GM12872 (cell line): ENCODE measurements at regions not wholly inside any gene's neighbourhood (a gene's known extent, or its start where the extent isn't known, plus 50 kb on each side); places are given as distances from the start of the nearest gene placed in this dataset.

Experiments used
- TF ChIP-seq, protein P1 (sequence below): IDR thresholded peaks from 3 replicates; pipeline ENCODE4 v1.5.1; 2011; ENCODE audit warnings: low read depth, mild to moderate bottlenecking, low read length, moderate library complexity; ENCODE audit not compliant: insufficient read depth

DNA sequence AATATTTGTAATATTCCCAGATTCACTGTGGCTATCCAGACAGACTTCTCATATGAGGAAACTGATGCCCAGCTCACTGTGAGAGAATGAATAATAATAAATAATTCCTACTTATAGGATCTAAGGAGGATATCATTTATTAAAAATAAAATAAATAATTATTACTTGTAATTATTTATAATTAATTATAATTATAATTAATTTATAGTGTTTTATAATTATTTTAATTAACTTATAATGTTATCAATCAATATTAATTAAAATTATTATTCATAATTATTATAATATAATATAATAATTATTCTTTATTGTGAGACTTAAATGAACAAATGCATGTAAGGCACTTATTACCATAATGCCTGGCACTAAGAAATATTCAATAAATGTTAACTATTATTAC, 192.8 kb downstream of the GALC start:
- TF ChIP-seq, protein P1, sequence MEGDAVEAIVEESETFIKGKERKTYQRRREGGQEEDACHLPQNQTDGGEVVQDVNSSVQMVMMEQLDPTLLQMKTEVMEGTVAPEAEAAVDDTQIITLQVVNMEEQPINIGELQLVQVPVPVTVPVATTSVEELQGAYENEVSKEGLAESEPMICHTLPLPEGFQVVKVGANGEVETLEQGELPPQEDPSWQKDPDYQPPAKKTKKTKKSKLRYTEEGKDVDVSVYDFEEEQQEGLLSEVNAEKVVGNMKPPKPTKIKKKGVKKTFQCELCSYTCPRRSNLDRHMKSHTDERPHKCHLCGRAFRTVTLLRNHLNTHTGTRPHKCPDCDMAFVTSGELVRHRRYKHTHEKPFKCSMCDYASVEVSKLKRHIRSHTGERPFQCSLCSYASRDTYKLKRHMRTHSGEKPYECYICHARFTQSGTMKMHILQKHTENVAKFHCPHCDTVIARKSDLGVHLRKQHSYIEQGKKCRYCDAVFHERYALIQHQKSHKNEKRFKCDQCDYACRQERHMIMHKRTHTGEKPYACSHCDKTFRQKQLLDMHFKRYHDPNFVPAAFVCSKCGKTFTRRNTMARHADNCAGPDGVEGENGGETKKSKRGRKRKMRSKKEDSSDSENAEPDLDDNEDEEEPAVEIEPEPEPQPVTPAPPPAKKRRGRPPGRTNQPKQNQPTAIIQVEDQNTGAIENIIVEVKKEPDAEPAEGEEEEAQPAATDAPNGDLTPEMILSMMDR: no peak

DNA sequence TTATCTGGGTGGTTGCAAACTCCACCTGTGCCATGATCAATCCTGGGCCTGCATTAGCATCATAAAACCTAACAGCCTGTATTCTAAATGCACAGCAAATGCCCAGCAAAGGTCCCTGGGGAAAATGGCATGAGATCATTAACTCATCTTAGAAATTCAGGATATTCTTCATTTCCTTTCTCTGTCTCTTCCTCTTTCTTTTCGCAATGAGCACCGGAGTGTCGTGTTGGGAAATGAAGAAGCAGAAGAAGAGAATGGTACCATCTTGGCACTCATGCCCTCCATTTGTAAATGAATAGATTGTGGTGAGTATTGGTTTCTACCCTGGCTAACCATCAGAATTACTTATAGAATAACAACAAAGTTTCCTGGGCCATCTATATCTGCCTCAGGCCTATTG, 193.6 kb downstream of the GALC start:
- TF ChIP-seq, protein P1: no peak

DNA sequence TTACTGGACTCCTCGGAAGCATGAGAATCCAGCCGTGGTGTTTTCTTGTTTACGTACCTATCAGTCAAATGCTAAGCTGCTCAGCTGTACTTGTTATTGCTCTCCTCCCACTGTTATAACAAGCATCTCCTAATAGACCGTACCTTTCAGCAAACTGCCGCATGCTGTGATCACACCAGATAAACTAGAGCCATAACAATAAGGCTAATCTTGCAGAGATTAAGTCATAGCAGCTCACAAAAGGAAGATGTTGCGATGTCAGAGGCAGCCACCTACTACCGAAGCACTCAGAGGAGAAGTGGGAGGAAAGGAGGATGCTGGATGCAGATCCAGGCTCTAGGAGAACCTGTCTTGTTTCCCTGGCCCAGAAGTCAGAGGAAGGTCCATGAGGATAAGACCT, 196.0 kb downstream of the GALC start:
- TF ChIP-seq, protein P1: no peak

DNA sequence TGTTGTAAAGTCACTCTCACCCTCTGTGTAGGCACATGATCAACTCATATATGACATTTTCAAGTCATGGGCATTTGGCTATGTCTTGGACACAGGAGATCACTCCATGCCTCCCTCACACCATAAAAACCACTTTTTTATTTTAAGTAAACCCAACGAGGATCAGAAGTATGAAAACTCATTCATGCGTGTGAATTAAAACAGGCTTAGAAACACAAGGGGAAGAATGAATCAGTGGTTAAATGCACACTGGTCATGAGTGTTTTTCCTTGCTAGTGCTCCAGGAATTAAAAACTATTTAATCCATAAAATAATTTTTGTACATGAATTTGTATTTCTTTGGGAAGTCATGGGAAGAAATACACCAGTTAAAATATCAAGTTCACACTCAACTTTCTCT, 198.4 kb downstream of the GALC start:
- TF ChIP-seq, protein P1: no peak

DNA sequence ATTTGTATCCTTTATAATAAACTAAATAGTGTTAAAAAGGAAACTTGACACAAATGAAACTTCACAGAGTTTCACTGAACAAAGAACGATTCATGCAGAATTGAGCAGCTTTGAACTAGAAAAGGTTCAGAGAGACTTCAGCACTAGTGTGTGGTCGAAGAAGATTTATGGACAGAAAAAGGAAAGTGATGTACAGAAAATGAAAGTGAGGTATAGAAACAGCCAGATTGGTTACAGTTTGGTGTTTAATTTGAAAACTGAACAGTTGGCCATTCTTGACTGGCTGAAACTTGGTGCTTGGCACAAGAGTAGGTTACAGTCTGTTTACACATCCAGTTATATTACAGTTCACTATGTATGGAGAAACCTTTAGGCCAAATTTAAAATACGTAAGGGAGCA, 207.1 kb downstream of the GALC start:
- TF ChIP-seq, protein P1: no peak

DNA sequence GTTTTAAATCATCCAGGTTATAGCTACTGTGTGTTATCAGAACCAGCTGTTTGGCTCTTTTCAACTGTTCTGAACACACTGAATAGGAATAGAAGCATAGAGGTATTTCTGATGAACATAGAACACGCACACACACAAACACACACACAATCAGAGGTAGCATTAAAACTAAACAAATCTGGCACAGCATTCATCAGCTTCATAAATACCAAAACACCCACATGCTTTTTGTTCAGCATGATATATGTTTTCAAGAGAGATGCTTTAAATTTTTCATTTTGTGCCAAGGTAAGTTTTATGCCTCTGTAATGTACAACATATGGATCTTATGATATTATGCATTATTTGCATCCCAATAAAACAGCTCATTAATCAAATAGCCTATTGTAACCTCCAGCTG, 208.6 kb downstream of the GALC start:
- TF ChIP-seq, protein P1: no peak

DNA sequence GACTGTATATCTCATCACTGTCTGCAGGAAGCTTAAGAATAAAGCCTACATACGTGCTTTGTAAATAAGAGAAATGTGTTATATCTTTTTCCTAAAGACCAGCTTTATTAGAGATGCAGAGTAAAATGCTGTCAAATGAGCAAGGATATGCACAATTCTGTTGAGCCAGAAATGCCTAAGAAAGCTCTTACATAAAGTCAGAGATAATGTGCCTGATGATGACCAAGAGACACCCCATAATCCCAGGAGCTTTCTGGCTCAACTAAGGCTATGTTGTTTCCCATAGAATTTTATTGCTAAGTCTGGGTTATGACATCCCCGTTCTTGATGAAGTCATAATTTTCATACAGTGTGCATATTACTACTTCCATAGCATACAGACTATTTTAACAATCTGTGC, 209.9 kb downstream of the GALC start:
- TF ChIP-seq, protein P1: no peak

DNA sequence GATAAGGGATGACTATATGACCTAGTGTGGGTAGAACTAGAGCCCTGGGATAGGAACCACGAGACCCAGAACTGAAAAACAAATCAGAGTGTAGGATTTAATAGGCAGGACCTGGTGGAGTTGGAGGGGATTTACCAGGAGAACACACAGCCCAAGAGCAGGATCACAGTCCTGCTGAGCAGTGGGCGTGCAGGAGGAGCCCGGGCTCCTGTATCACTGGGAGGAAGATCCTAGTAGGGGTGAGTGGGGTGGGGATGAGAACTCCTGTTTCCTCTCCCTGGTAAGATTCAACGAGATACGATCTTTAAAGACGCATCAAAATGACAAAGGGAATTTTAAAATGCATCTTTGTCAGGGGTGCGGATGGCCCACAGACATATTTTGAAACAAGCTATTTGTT, 220.1 kb downstream of the GALC start:
- TF ChIP-seq, protein P1: no peak
